ENCODE measurements at regions not wholly inside any gene's neighbourhood (a gene's known extent, or its start where the extent isn't known, plus 50 kb on each side); places are given as distances from the start of the nearest gene placed in this dataset.

DNA sequence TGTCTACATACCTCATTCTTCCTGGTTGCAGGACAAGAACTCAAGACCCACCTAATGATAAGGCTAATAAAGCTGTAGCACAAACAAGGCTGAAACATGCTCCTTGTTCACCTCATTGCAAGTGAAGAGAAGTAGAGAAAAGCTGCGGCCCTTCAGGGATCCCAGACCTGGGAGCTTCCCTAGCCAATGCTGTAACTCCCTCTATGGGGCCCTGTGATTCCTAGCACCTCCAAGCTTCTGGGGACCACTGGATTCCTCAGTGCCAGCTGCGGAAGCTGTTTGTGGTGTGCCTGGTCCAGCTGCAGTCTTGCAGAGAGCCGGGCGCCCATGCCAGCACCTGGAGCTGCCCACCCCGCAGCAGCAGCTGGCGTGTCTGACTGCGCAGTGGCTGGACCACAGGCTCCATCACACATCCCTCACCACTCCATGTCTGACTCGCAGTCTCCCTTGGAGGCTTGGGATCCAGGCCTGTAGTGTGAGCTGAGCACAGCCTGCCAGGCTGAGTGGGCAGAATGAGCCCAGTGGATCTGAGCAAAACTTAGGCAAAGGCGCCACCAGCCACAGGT, 737.2 kb upstream of the GJE1 start:
- TF ChIP-seq EZH2 (IDR thresholded peaks at IDR 0.05; ENCODE audit: insufficient read depth, poor library complexity, severe bottlenecking) (no peak), EZH2phosphoT487 (IDR thresholded peaks at IDR 0.05; ENCODE audit: insufficient read depth, low read depth) (no peak)

All from GM23248 (cell line).